GM23338 (cell line): ENCODE measurements at regions not wholly inside any gene's neighbourhood (a gene's known extent, or its start where the extent isn't known, plus 50 kb on each side); places are given as distances from the start of the nearest gene placed in this dataset.

Source experiments
- ATAC-seq: fragments of 200-7000 bp; cut with Tn5 transposase; 3 replicates; pipeline ENCODE4 v1.9.1; 2020
- DNase-seq: peaks from one replicate; pipeline ENCODE4 v3.0.0-alpha.2; 2015; ENCODE audit warnings: low spot score
- H2AFZ ChIP-seq: fragments of 200-600 bp; sonication (generic); 2 replicates; pipeline ENCODE4 v1.8.0; 2016; ENCODE audit warnings: antibody characterized with exemption, mild to moderate bottlenecking, moderate library complexity
- H3F3A ChIP-seq: fragments of 200-600 bp; sonication (generic); replicated peaks from 2 replicates; pipeline ENCODE4 v1.8.0; 2017; ENCODE audit warnings: antibody characterized with exemption, mixed run types, low read depth
- H3K27ac ChIP-seq: fragments of 200-600 bp; sonication (generic); 2 replicates; pipeline ENCODE4 v1.6.1; 2016; ENCODE audit warnings: low read depth
- H3K27me3 ChIP-seq: fragments of 200-600 bp; sonication (generic); 2 replicates; pipeline ENCODE4 v1.8.0; 2016; ENCODE audit warnings: mild to moderate bottlenecking, mixed run types, moderate library complexity; ENCODE audit not compliant: insufficient read depth
- H3K36me3 ChIP-seq: fragments of 200-600 bp; sonication (generic); 2 replicates; pipeline ENCODE4 v1.8.0; 2016; ENCODE audit warnings: mild to moderate bottlenecking; ENCODE audit not compliant: insufficient read depth
- H3K4me1 ChIP-seq: fragments of 200-600 bp; sonication (generic); 2 replicates; pipeline ENCODE4 v1.8.0; 2016; ENCODE audit warnings: mild to moderate bottlenecking, moderate library complexity; ENCODE audit not compliant: insufficient read depth
- H3K4me2 ChIP-seq: fragments of 200-600 bp; sonication (generic); 2 replicates; pipeline ENCODE4 v1.7.1; 2017; ENCODE audit warnings: mixed run types
- H3K4me3 ChIP-seq: fragments of 200-600 bp; sonication (generic); 2 replicates; pipeline ENCODE4 v1.6.1; 2016; ENCODE audit warnings: mixed run types
- H3K79me2 ChIP-seq: fragments of 200-600 bp; sonication (generic); replicated peaks from 2 replicates; pipeline ENCODE4 v1.8.0; 2017; ENCODE audit warnings: mild to moderate bottlenecking; ENCODE audit not compliant: insufficient read depth
- H3K9me2 ChIP-seq: fragments of 200-600 bp; sonication (generic); 2 replicates; pipeline ENCODE4 v1.8.0; 2017; ENCODE audit not compliant: insufficient read depth
- H4K20me1 ChIP-seq: fragments of 200-600 bp; sonication (generic); replicated peaks from 2 replicates; pipeline ENCODE4 v1.8.0; 2017; ENCODE audit warnings: mild to moderate bottlenecking; ENCODE audit not compliant: insufficient read depth
- H3K27ac Mint-ChIP-seq: 2 replicates; pipeline ENCODE4 v1.8.0; 2020; ENCODE audit warnings: inconsistent platforms, mild to moderate bottlenecking, moderate library complexity, mixed read lengths
- H3K27me3 Mint-ChIP-seq: 3 replicates; pipeline ENCODE4 v1.8.0; 2022; ENCODE audit warnings: low read depth, mild to moderate bottlenecking, moderate library complexity, mixed read lengths, inconsistent platforms; ENCODE audit not compliant: insufficient read depth, poor library complexity
- H3K36me3 Mint-ChIP-seq: 3 replicates; pipeline ENCODE4 v1.8.0; 2021; ENCODE audit warnings: low read depth, mild to moderate bottlenecking, inconsistent platforms, moderate library complexity, mixed read lengths
- H3K4me1 Mint-ChIP-seq: 3 replicates; pipeline ENCODE4 v1.8.0; 2020; ENCODE audit warnings: mild to moderate bottlenecking, inconsistent platforms, mixed read lengths
- H3K4me3 Mint-ChIP-seq: 3 replicates; pipeline ENCODE4 v1.8.0; 2021; ENCODE audit warnings: moderate library complexity, mild to moderate bottlenecking, inconsistent platforms, mixed read lengths
- H3K9me3 Mint-ChIP-seq: 3 replicates; pipeline ENCODE4 v1.8.0; 2020; ENCODE audit warnings: moderate library complexity, mild to moderate bottlenecking, inconsistent platforms, mixed read lengths
- EZH2 ChIP-seq: fragments of 200-600 bp; sonication (generic); IDR thresholded peaks from one replicate; pipeline ENCODE4 v1.8.0; 2017; ENCODE audit warnings: antibody characterized with exemption, mild to moderate bottlenecking, low read depth; ENCODE audit not compliant: unreplicated experiment
- EZH2phosphoT487 ChIP-seq: fragments of 200-600 bp; sonication (generic); IDR thresholded peaks from one replicate; pipeline ENCODE4 v1.8.1; 2018; ENCODE audit warnings: antibody characterized with exemption; ENCODE audit not compliant: unreplicated experiment
- JUNB ChIP-seq: IDR thresholded peaks from one replicate; pipeline ENCODE4 v1.6.1; 2016; ENCODE audit warnings: antibody characterized with exemption; ENCODE audit not compliant: unreplicated experiment
- NANOG ChIP-seq: IDR thresholded peaks from 2 replicates; pipeline ENCODE4 v1.6.1; 2016; ENCODE audit warnings: antibody characterized with exemption, borderline replicate concordance
- POLR2AphosphoS5 ChIP-seq: IDR thresholded peaks from 2 replicates; pipeline ENCODE4 v1.6.1; 2016; ENCODE audit warnings: antibody characterized with exemption, low read depth
- STAT1 ChIP-seq: IDR thresholded peaks from one replicate; pipeline ENCODE4 v1.6.1; 2016; ENCODE audit warnings: antibody characterized with exemption; ENCODE audit not compliant: unreplicated experiment
- ZNF114 ChIP-seq: fragments of 250-450 bp; sonication (Bioruptor Pico); IDR thresholded peaks from 2 replicates; pipeline ENCODE4 v1.5.0; 2020; ENCODE audit warnings: mild to moderate bottlenecking, moderate library complexity
- ZNF331 ChIP-seq: fragments of 250-450 bp; sonication (Bioruptor Pico); IDR thresholded peaks from 2 replicates; pipeline ENCODE4 v1.5.0; 2020; ENCODE audit warnings: low read depth, mild to moderate bottlenecking, moderate library complexity
- TF ChIP-seq, protein P1 (sequence below): IDR thresholded peaks from 2 replicates; pipeline ENCODE4 v1.6.1; 2016; ENCODE audit warnings: antibody characterized with exemption
- TF ChIP-seq, protein P2 (sequence below): fragments of 250-450 bp; sonication (Bioruptor Pico); IDR thresholded peaks from 2 replicates; pipeline ENCODE4 v1.5.0; 2020; ENCODE audit warnings: mild to moderate bottlenecking, moderate library complexity

DNA sequence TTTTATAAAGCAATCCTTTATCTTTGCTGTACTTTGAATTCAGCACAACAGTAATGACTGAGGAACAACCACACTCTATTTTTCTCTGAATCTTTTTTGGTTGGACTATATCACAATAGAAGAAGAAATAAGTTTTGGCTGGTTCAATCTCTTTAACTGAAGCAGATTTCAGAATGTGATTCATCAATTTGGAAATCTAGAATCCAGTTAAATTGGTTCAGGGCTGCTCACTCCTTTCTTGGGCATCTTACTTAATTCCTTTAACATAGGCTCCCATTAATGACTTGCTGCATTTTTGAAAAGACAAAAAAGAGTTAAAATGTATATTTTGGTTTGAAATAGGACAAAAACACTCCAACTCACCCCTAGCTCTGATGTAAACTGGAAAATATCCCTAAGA is 688.3 kb upstream of the NECTIN3 start:
- 0 out of 2 replicates have a peak overlapping the region, but pooled peaks have one; percentile 9 for H2AFZ ChIP-seq
- H3K27me3 Mint-ChIP-seq: no peaks in the 10 kb centered on the region
- H3K36me3 Mint-ChIP-seq: no peaks in the 10 kb centered on the region
- no peak for ATAC-seq
- no peak overlapping the region for H3K4me3 Mint-ChIP-seq
- no peaks in the 10 kb centered on the region for H3K36me3 ChIP-seq
- H3K4me1 ChIP-seq: no peaks in the 10 kb centered on the region
- H3K27me3 ChIP-seq: no peaks in the 10 kb centered on the region
- H3K79me2 ChIP-seq: no peaks in the 10 kb centered on the region
- H3K27ac Mint-ChIP-seq: no peak overlapping the region
- H3K4me3 ChIP-seq: no peak overlapping the region
- no peaks in the 10 kb centered on the region for H3K4me1 Mint-ChIP-seq
- H3K4me2 ChIP-seq: no peak overlapping the region
- H3K9me3 Mint-ChIP-seq: no peaks in the 10 kb centered on the region
- no peaks in the 10 kb centered on the region for H3F3A ChIP-seq
- TF ChIP-seq STAT1 (no peak), ZNF114 (CRISPR knock-in tag) (no peak), EZH2phosphoT487 (no peak), EZH2 (no peak), POLR2AphosphoS5 (no peak), JUNB (no peak), NANOG (no peak), ZNF331 (no peak)
- TF ChIP-seq, protein P1, sequence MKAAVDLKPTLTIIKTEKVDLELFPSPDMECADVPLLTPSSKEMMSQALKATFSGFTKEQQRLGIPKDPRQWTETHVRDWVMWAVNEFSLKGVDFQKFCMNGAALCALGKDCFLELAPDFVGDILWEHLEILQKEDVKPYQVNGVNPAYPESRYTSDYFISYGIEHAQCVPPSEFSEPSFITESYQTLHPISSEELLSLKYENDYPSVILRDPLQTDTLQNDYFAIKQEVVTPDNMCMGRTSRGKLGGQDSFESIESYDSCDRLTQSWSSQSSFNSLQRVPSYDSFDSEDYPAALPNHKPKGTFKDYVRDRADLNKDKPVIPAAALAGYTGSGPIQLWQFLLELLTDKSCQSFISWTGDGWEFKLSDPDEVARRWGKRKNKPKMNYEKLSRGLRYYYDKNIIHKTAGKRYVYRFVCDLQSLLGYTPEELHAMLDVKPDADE: no peak
- TF ChIP-seq, protein P2, sequence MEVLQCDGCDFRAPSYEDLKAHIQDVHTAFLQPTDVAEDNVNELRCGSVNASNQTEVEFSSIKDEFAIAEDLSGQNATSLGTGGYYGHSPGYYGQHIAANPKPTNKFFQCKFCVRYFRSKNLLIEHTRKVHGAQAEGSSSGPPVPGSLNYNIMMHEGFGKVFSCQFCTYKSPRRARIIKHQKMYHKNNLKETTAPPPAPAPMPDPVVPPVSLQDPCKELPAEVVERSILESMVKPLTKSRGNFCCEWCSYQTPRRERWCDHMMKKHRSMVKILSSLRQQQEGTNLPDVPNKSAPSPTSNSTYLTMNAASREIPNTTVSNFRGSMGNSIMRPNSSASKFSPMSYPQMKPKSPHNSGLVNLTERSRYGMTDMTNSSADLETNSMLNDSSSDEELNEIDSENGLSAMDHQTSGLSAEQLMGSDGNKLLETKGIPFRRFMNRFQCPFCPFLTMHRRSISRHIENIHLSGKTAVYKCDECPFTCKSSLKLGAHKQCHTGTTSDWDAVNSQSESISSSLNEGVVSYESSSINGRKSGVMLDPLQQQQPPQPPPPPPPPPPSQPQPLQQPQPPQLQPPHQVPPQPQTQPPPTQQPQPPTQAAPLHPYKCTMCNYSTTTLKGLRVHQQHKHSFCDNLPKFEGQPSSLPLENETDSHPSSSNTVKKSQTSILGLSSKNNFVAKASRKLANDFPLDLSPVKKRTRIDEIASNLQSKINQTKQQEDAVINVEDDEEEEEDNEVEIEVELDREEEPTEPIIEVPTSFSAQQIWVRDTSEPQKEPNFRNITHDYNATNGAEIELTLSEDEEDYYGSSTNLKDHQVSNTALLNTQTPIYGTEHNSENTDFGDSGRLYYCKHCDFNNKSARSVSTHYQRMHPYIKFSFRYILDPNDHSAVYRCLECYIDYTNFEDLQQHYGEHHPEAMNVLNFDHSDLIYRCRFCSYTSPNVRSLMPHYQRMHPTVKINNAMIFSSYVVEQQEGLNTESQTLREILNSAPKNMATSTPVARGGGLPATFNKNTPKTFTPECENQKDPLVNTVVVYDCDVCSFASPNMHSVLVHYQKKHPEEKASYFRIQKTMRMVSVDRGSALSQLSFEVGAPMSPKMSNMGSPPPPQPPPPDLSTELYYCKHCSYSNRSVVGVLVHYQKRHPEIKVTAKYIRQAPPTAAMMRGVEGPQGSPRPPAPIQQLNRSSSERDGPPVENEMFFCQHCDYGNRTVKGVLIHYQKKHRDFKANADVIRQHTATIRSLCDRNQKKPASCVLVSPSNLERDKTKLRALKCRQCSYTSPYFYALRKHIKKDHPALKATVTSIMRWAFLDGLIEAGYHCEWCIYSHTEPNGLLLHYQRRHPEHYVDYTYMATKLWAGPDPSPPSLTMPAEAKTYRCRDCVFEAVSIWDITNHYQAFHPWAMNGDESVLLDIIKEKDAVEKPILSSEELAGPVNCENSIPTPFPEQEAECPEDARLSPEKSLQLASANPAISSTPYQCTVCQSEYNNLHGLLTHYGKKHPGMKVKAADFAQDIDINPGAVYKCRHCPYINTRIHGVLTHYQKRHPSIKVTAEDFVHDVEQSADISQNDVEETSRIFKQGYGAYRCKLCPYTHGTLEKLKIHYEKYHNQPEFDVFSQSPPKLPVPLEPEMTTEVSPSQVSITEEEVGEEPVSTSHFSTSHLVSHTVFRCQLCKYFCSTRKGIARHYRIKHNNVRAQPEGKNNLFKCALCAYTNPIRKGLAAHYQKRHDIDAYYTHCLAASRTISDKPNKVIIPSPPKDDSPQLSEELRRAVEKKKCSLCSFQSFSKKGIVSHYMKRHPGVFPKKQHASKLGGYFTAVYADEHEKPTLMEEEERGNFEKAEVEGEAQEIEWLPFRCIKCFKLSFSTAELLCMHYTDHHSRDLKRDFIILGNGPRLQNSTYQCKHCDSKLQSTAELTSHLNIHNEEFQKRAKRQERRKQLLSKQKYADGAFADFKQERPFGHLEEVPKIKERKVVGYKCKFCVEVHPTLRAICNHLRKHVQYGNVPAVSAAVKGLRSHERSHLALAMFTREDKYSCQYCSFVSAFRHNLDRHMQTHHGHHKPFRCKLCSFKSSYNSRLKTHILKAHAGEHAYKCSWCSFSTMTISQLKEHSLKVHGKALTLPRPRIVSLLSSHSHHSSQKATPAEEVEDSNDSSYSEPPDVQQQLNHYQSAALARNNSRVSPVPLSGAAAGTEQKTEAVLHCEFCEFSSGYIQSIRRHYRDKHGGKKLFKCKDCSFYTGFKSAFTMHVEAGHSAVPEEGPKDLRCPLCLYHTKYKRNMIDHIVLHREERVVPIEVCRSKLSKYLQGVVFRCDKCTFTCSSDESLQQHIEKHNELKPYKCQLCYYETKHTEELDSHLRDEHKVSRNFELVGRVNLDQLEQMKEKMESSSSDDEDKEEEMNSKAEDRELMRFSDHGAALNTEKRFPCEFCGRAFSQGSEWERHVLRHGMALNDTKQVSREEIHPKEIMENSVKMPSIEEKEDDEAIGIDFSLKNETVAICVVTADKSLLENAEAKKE: no peak
- no peak overlapping the region for H3K27ac ChIP-seq
- no peak for DNase-seq
- H3K9me2 ChIP-seq: no peaks in the 10 kb centered on the region
- no peaks in the 10 kb centered on the region for H4K20me1 ChIP-seq
